ENCODE measurements at regions not wholly inside any gene's neighbourhood (a gene's known extent, or its start where the extent isn't known, plus 50 kb on each side); places are given as distances from the start of the nearest gene placed in this dataset.

DNA sequence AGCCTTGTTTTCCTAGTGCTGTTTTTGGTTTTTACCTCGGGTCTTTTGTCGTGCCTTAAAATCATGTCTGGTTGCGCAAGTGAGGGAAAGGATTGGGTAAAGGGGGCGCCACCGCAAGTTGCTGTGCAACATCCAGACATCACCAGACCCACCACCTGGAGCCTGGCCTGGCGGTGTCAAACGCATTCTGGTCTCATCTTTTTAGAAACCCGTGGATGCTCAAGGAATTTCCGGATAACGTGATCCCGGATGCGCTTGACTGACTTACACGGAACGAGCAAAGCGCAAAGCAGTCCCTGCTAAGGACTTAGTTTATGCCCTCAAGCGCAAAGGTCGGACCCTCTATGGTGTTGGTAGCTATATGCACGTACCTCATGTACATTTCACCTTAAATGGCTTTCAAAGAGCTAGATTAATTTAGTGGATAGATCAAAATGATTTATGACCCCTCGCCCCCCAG, 105.2 kb downstream of the OR2B2 start (continued):
- TF ChIP-seq ZNF614 (CRISPR knock-in tag; IDR thresholded peaks at IDR 0.05; ENCODE audit: borderline replicate concordance) = no peak
- TF ChIP-seq GATAD2A (CRISPR knock-in tag; IDR thresholded peaks at IDR 0.05) = peak; percentile 35; the same call in 1 of the 2 replicates
- TF ChIP-seq ATAD3A (CRISPR knock-in tag; IDR thresholded peaks at IDR 0.05) = no peak
- TF ChIP-seq, protein P1, sequence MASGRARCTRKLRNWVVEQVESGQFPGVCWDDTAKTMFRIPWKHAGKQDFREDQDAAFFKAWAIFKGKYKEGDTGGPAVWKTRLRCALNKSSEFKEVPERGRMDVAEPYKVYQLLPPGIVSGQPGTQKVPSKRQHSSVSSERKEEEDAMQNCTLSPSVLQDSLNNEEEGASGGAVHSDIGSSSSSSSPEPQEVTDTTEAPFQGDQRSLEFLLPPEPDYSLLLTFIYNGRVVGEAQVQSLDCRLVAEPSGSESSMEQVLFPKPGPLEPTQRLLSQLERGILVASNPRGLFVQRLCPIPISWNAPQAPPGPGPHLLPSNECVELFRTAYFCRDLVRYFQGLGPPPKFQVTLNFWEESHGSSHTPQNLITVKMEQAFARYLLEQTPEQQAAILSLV (CRISPR knock-in tag; IDR thresholded peaks at IDR 0.05; ENCODE audit: borderline replicate concordance) = no peak
- no peak for TF ChIP-seq XRCC5 (optimal IDR thresholded peaks at IDR 0.05; ENCODE audit: low read length)
- TF ChIP-seq ZNF329 (CRISPR knock-in tag; IDR thresholded peaks at IDR 0.05; ENCODE audit: low read depth) = 0 out of 2 replicates have a peak, but pooled peaks have one; percentile 42
- no peak for TF ChIP-seq CHD2 (IDR thresholded peaks at IDR 0.05; ENCODE audit: low read depth, low read length)
- TF ChIP-seq YEATS4 (CRISPR knock-in tag; IDR thresholded peaks at IDR 0.05; ENCODE audit: borderline replicate concordance) = no peak
- TF ChIP-seq ZNF720 (CRISPR knock-in tag; IDR thresholded peaks at IDR 0.05) = no peak
- TF ChIP-seq ZEB1 (IDR thresholded peaks at IDR 0.05; ENCODE audit: insufficient replicate concordance, low read depth) = no peak
- TF ChIP-seq, protein P2, sequence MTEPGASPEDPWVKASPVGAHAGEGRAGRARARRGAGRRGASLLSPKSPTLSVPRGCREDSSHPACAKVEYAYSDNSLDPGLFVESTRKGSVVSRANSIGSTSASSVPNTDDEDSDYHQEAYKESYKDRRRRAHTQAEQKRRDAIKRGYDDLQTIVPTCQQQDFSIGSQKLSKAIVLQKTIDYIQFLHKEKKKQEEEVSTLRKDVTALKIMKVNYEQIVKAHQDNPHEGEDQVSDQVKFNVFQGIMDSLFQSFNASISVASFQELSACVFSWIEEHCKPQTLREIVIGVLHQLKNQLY (CRISPR knock-in tag; IDR thresholded peaks at IDR 0.05) = no peak
- TF ChIP-seq, protein P3, sequence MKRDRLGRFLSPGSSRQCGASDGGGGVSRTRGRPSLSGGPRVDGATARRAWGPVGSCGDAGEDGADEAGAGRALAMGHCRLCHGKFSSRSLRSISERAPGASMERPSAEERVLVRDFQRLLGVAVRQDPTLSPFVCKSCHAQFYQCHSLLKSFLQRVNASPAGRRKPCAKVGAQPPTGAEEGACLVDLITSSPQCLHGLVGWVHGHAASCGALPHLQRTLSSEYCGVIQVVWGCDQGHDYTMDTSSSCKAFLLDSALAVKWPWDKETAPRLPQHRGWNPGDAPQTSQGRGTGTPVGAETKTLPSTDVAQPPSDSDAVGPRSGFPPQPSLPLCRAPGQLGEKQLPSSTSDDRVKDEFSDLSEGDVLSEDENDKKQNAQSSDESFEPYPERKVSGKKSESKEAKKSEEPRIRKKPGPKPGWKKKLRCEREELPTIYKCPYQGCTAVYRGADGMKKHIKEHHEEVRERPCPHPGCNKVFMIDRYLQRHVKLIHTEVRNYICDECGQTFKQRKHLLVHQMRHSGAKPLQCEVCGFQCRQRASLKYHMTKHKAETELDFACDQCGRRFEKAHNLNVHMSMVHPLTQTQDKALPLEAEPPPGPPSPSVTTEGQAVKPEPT (CRISPR knock-in tag; IDR thresholded peaks at IDR 0.05; ENCODE audit: low read depth) = no peak
- no peak for TF ChIP-seq FOXO1 (CRISPR knock-in tag; IDR thresholded peaks at IDR 0.05)
- no peak for TF ChIP-seq SCMH1 (CRISPR knock-in tag; IDR thresholded peaks at IDR 0.05; ENCODE audit: borderline replicate concordance)
- no peak for TF ChIP-seq PLRG1 (conservative IDR thresholded peaks at IDR 0.05)
- no peak for TF ChIP-seq ZNF333 (CRISPR knock-in tag; IDR thresholded peaks at IDR 0.05; ENCODE audit: borderline replicate concordance)
- TF ChIP-seq NR2F1 (CRISPR knock-in tag; IDR thresholded peaks at IDR 0.05) = no peak
- TF ChIP-seq, protein P4, sequence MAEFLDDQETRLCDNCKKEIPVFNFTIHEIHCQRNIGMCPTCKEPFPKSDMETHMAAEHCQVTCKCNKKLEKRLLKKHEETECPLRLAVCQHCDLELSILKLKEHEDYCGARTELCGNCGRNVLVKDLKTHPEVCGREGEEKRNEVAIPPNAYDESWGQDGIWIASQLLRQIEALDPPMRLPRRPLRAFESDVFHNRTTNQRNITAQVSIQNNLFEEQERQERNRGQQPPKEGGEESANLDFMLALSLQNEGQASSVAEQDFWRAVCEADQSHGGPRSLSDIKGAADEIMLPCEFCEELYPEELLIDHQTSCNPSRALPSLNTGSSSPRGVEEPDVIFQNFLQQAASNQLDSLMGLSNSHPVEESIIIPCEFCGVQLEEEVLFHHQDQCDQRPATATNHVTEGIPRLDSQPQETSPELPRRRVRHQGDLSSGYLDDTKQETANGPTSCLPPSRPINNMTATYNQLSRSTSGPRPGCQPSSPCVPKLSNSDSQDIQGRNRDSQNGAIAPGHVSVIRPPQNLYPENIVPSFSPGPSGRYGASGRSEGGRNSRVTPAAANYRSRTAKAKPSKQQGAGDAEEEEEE (CRISPR knock-in tag; IDR thresholded peaks at IDR 0.05; ENCODE audit: borderline replicate concordance) = no peak
- TF ChIP-seq, protein P5, sequence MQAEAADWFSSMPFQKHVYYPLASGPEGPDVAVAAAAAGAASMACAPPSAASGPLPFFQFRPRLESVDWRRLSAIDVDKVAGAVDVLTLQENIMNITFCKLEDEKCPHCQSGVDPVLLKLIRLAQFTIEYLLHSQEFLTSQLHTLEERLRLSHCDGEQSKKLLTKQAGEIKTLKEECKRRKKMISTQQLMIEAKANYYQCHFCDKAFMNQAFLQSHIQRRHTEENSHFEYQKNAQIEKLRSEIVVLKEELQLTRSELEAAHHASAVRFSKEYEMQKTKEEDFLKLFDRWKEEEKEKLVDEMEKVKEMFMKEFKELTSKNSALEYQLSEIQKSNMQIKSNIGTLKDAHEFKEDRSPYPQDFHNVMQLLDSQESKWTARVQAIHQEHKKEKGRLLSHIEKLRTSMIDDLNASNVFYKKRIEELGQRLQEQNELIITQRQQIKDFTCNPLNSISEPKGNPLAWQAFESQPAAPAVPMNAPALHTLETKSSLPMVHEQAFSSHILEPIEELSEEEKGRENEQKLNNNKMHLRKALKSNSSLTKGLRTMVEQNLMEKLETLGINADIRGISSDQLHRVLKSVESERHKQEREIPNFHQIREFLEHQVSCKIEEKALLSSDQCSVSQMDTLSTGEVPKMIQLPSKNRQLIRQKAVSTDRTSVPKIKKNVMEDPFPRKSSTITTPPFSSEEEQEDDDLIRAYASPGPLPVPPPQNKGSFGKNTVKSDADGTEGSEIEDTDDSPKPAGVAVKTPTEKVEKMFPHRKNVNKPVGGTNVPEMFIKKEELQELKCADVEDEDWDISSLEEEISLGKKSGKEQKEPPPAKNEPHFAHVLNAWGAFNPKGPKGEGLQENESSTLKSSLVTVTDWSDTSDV (CRISPR knock-in tag; IDR thresholded peaks at IDR 0.05) = no peak
- peak; percentile 8; the same call in 1 of the 2 replicates for TF ChIP-seq ELF1 (CRISPR knock-in tag; IDR thresholded peaks at IDR 0.05)

Data from HepG2 (cell line).